Nephron progenitor cell (in vitro differentiated cells): ENCODE measurements at regions not wholly inside any gene's neighbourhood (a gene's known extent, or its start where the extent isn't known, plus 50 kb on each side); places are given as distances from the start of the nearest gene placed in this dataset.

ENCODE experiments used
- DNase-seq: peaks from one replicate; pipeline ENCODE4 v3.0.0; 2021
- H3K27ac Mint-ChIP-seq: 2 replicates; pipeline ENCODE4 v1.8.0; 2021; ENCODE audit warnings: mild to moderate bottlenecking, moderate library complexity, mixed read lengths
- H3K27me3 Mint-ChIP-seq: 2 replicates; pipeline ENCODE4 v1.8.0; 2021; ENCODE audit warnings: mild to moderate bottlenecking, low read depth, mixed read lengths; ENCODE audit not compliant: poor library complexity
- H3K36me3 Mint-ChIP-seq: 2 replicates; pipeline ENCODE4 v1.8.0; 2021; ENCODE audit warnings: low read depth, mixed read lengths
- H3K4me1 Mint-ChIP-seq: 2 replicates; pipeline ENCODE4 v1.8.0; 2021; ENCODE audit warnings: mixed read lengths
- H3K4me3 Mint-ChIP-seq: 2 replicates; pipeline ENCODE4 v1.8.0; 2021; ENCODE audit warnings: mild to moderate bottlenecking, moderate library complexity, mixed read lengths
- H3K9me3 Mint-ChIP-seq: 2 replicates; pipeline ENCODE4 v1.8.0; 2021; ENCODE audit warnings: mild to moderate bottlenecking, moderate library complexity, mixed read lengths
- TF ChIP-seq, protein P1 (sequence below): fragments of 200-600 bp; sonication (generic); IDR thresholded peaks from 2 replicates; pipeline ENCODE4 v1.5.0; 2021; ENCODE audit warnings: antibody characterized with exemption

GRCh38 chr2:83757329-83757728, 701.8 kb downstream of the SUCLG1 start:
- Mint-ChIP-seq H3K9me3 (peaks cover 21% of the 10 kb centered on the region), H3K27ac (no peak overlapping the region), H3K4me1 (no peaks in the 10 kb centered on the region), H3K4me3 (no peak overlapping the region), H3K27me3 (peaks cover 4% of the 10 kb centered on the region), H3K36me3 (no peaks in the 10 kb centered on the region)
- DNase-seq = no peak
- TF ChIP-seq, protein P1, sequence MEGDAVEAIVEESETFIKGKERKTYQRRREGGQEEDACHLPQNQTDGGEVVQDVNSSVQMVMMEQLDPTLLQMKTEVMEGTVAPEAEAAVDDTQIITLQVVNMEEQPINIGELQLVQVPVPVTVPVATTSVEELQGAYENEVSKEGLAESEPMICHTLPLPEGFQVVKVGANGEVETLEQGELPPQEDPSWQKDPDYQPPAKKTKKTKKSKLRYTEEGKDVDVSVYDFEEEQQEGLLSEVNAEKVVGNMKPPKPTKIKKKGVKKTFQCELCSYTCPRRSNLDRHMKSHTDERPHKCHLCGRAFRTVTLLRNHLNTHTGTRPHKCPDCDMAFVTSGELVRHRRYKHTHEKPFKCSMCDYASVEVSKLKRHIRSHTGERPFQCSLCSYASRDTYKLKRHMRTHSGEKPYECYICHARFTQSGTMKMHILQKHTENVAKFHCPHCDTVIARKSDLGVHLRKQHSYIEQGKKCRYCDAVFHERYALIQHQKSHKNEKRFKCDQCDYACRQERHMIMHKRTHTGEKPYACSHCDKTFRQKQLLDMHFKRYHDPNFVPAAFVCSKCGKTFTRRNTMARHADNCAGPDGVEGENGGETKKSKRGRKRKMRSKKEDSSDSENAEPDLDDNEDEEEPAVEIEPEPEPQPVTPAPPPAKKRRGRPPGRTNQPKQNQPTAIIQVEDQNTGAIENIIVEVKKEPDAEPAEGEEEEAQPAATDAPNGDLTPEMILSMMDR = no peak

GRCh38 chr2:83756219-83756618, 702.9 kb downstream of the SUCLG1 start:
- TF ChIP-seq, protein P1 = no peak
- H3K4me1 Mint-ChIP-seq = no peaks in the 10 kb centered on the region
- no peak overlapping the region for H3K4me3 Mint-ChIP-seq
- H3K36me3 Mint-ChIP-seq = no peaks in the 10 kb centered on the region
- peaks cover 4% of the 10 kb centered on the region for H3K27me3 Mint-ChIP-seq
- H3K9me3 Mint-ChIP-seq = peaks cover 19% of the 10 kb centered on the region
- no peak overlapping the region for H3K27ac Mint-ChIP-seq
- no peak for DNase-seq

DNA sequence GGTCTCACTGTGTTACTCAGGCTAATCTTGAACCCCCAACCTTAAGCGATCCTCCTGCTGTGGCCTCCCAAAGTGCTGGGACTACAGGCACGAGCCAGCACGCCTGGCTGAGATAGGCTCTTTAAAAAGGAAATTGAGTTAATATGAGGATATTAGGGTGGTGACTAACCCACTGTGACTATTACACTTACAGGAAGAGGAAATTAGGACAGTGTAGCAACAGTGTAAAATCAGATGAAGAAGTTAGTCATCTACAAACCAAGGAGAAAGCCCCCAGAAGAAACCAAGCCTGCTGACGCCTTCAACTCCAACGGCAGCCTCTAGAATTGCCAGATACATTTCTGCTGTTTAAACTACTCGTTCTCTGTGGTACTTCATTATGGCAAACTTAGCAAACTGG, 711.9 kb downstream of the SUCLG1 start:
- TF ChIP-seq, protein P1 = no peak
- Mint-ChIP-seq H3K9me3 (no peaks in the 10 kb centered on the region), H3K36me3 (no peaks in the 10 kb centered on the region), H3K4me1 (no peaks in the 10 kb centered on the region), H3K27ac (no peak overlapping the region), H3K4me3 (no peak overlapping the region), H3K27me3 (peaks cover 2% of the 10 kb centered on the region)
- DNase-seq = no peak

DNA sequence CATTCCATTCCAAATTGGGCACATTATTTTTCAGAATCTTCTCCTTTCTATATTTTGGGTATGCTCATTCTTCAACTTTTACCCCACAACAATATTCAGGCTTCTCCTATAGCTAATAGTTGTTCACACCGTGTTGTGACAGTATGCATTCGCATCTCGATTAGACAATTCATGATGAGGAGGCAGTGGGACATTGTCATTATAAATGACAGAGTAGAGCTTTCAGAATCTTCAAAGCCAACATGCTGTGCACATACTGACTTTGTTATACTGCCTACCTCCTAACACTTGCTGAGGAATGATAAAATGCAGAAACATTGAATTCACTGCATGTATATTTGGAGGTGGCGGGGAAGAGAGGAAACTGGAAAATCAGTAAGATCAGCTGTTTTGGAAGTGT, 714.2 kb downstream of the SUCLG1 start:
- Mint-ChIP-seq H3K36me3 (peaks cover 7% of the 10 kb centered on the region), H3K4me1 (no peaks in the 10 kb centered on the region), H3K27ac (no peak overlapping the region), H3K27me3 (peaks cover 7% of the 10 kb centered on the region), H3K9me3 (peaks cover 17% of the 10 kb centered on the region), H3K4me3 (no peak overlapping the region)
- no peak for DNase-seq
- TF ChIP-seq, protein P1 = no peak

- H3K27me3 Mint-ChIP-seq = peaks cover 7% of the 10 kb centered on the region
- no peak overlapping the region for H3K4me3 Mint-ChIP-seq
- DNase-seq = no peak
- no peak overlapping the region for H3K27ac Mint-ChIP-seq
- no peaks in the 10 kb centered on the region for H3K4me1 Mint-ChIP-seq
- peaks cover 25% of the 10 kb centered on the region for H3K9me3 Mint-ChIP-seq
- peaks cover 7% of the 10 kb centered on the region for H3K36me3 Mint-ChIP-seq
- TF ChIP-seq, protein P1 = no peak
Observed at GRCh38 chr2:83742117-83742782, 716.8 kb downstream of the SUCLG1 start.

DNA sequence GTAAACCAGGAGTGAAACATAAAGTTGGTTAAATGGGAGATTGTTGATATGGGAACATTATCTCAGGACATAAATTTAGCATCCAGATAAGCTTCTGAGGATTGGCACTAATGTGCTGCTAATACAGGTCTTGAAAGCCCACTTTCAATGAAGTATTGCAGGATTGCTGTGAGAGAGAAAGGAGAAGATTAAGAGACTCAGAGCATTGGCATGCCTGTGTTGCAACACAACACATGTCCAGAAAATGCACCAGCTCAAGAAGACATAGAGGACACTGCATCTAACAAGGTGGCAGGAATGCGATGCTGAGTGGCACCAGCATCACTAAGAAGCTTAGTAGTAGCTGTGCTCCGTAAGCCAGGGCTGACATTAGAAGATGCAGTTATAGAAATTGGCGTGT, 728.9 kb downstream of the SUCLG1 start:
- no peak for DNase-seq
- H3K27ac Mint-ChIP-seq = no peak overlapping the region
- no peaks in the 10 kb centered on the region for H3K9me3 Mint-ChIP-seq
- TF ChIP-seq, protein P1 = no peak
- H3K4me3 Mint-ChIP-seq = no peak overlapping the region
- H3K27me3 Mint-ChIP-seq = no peaks in the 10 kb centered on the region
- no peaks in the 10 kb centered on the region for H3K4me1 Mint-ChIP-seq
- no peaks in the 10 kb centered on the region for H3K36me3 Mint-ChIP-seq
